HG03108 (cell line): ENCODE measurements at regions not wholly inside any gene's neighbourhood (a gene's known extent, or its start where the extent isn't known, plus 50 kb on each side); places are given as distances from the start of the nearest gene placed in this dataset.
A peak's percentile ranks its signal among the peaks of the same experiment; 100 is the strongest.

Experiments
- ATAC-seq: cut with Tn5 transposase; IDR thresholded peaks from one replicate; pipeline ENCODE4 v1.9.1; 2021; ENCODE audit warnings: moderate library complexity; ENCODE audit not compliant: unreplicated experiment

DNA sequence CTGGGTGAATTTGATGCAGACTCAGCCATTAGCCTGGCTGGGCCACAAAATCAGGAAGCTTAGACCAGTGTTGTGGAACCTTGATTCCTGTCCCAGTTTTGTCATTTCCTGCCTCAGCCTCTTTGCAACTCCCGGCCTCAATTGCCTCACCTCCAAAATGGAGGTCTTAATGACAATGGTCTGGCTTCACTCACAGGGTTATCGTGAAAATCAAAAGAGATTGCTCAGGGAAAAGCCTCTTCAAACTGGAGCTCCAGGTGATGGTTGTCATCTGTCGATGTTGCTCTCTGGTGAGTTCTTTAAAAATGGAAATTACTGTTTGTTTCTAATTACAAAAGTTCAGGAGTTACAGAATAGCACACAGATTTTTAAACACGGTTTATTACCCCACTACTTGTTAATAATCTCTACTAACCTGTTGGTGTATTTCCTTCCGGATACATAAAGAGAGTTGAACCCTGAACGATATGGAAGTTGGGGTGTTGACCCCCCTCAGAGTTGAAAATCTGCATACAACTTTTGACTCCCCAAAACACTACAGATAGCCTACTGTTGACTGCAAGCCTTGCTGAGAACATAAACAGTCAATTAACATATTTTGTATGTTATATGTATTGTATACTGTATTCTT lies 109.9 kb upstream of the CPEB4 start:
- no peak for ATAC-seq

DNA sequence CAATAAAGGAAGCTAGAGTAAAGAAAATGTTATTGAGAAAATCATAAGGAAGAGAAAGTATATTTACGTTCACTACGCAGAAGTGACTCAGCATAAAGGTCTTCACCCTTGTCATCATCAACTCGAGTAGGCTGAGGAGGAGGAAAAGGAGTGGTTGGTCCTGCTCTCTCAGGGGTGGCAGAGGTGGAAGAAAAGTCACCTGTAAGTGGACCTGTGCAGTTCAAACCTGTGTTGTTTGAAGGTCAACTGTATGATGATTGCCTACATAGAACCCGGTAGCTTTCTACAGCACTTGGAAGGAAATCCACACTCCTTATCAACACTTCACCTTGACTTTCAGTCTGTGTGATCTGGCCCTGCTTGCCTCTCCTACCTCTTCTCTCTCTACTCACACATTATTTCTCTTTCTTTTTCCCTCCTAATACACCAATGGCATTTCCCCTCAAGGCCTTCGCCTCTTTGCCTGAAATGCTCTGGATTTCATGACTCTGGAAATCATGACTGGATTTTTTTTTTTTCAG lies 109.3 kb upstream of the CPEB4 start:
- no peak for ATAC-seq

DNA sequence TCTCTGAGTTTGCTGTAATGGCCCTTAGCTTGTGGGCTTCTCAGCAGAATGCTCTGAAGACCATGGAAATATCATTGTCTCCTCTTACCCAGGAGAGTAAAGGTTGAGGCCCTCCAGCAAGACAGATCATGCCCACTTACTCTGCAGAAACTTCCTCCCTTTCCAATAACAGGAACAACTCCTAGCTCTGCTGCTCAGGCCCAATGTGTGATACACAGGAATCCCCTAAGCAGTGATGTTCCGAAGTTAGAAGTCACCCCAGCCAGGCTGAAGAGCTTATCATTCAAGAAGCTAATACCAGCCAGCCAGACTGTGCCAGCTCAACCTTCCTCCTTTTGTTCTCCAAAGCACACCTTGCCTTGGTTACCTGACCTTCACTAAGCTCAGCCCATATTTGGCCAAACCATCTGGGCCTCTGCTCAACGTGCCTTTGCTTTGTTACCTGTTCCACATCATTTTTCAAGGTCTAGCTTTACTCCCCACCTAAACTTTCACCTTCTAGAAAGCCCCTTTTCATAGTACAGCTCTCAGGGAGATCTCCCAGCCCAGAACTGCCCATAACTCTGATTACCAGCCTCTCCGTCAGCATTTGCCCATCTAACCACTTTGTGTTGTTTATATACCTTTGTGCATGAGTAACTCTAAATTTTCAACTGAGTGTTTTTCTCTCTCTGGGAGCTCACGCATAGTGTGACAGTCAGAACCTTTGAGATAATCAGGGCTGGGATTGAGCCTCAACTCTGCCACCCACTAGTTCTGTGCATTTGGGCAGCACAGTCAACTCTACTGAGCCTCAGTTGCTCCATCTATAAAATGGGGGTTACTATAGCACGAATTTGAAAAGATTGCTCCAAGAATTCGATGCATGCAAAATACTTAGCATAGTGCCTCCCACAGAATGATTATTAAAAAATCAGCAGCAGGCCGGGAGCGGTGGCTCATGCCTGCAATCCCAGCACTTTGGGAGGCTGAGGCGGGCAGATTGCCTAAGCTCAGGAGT lies 107.6 kb upstream of the CPEB4 start:
- ATAC-seq = no peak

DNA sequence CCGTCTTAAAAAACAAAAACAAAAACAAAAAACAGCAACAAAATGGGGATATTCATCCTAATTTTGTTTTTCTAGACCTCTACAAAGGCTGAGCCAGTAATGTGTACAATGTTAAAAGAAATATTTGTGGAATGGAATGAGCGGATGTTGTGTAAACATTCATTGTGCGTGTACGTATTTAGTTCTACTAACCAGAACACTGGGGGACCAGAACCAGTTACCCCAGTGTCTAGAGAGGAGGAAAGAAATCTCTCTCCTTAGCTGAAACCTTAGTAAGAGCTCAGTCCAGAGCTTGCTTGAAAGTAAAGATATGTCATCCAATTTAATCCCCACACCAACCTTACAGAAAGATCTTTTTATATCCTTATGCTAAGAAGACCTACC lies 106.7 kb upstream of the CPEB4 start:
- ATAC-seq = no peak

DNA sequence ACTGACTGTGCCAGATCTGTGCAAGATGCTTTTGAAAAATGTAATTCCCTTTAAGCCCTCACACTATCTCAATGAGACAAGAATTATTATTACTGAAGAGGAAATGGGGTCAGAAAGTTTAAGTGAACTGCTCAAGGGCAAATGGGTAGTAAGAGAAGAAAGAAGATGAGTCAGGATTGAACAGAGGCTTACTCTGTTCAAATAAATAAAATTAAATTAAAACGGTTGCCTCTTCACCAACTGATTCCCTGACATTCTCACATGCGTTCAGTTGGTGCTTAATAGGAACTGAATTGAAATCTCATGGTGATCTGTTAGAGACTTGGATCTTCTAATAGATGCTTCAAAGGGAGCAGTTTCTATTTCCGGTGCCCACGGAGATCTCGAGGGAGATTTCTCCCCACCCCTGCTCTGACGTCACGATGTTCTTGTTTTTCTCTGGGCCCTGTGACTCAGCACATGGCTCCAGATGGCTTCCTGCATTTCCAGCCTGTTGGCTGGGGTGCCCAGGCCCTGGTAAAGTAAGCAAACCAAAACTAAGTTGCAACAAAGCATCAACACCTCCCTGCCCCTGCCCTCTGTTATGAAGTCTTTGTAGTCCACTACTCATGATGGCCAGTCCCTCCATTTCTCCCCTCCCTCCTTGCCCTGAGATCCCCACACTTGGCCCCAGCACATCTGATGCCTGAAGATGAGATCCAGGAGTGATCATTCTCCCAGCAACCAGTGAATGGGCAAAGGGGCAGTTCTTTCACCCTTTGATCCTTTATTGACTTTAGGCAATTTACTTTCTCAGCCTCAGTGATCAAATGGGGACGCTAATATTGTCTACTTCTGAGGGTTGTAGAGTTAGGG lies 106.1 kb upstream of the CPEB4 start:
- no peak for ATAC-seq

DNA sequence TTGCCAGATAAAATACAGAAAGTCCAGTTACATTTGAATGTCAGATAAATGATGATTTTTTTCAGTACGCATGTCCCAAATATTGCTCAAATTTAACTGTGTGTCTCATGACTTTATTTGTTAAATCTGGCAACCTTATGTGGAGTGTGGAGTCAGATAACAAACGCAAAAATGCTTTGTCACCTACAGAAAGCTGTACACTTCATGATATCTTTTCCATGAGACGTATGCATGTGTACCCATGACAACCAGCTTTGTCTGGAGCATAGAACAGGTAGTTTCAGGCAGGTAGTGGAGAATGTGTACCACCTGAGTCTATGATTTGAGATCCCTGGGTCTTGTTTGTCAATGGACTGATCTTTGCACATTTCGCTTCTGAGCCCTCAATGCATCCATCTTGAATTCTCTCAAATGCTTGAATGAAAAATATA lies 105.5 kb upstream of the CPEB4 start:
- ATAC-seq = no peak

DNA sequence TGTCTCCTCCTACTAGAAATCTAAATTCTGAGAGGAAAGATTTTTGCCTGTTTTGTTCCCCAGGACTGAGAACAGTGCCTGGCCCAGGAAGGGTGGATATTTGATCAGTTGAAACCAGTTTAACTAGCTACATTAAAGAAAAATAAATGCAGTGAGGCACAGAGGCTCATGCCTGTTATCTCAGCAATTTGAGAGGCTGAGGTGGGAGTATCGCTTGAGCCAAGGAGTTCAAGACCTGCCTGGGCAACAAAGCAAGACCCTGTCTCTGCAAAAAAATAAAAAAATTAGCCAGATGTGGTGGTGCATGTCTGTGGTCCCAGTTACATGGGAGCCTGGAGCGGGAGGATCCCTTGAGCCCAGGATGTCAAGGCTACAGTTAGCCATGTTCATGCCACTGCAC lies 104.8 kb upstream of the CPEB4 start:
- no peak for ATAC-seq

DNA sequence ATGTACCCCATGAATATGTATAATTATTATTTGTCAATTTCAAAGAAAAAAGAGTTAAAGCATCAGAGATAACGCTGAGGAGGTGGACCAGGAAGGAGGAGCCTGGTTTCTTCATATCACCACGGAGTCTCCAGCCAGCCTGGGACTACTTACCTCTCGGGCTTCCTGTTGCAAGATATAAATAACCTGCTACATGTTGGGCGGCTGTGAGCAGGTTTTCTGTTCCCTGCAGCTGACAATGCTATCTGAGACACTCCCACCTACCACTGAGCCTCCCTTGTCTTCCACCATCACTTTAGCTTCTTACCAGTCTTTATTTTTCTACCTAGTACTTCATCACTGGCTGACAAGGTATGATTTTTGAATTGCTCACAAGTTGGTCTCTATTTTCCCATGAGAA lies 102.7 kb upstream of the CPEB4 start:
- ATAC-seq = peak; percentile 37

DNA sequence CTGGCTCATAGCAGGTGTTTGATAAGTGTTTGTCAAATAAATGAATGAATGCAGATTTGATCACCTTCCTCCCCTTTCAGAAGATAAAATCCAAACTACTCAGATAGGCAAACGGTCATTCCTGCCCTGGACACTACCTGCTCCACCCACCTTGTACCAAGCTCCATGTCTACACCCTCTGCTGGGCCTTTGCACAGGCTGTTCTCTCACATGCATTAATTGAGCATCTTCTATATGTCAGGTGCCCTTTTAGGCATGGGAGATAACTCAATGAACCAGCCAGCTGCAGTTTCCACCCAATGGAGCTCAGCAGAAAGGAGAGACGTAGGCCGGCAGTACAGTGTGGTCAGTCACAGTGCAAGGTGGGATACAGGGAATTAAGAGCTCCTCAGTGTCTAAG lies 102.3 kb upstream of the CPEB4 start:
- ATAC-seq = no peak

DNA sequence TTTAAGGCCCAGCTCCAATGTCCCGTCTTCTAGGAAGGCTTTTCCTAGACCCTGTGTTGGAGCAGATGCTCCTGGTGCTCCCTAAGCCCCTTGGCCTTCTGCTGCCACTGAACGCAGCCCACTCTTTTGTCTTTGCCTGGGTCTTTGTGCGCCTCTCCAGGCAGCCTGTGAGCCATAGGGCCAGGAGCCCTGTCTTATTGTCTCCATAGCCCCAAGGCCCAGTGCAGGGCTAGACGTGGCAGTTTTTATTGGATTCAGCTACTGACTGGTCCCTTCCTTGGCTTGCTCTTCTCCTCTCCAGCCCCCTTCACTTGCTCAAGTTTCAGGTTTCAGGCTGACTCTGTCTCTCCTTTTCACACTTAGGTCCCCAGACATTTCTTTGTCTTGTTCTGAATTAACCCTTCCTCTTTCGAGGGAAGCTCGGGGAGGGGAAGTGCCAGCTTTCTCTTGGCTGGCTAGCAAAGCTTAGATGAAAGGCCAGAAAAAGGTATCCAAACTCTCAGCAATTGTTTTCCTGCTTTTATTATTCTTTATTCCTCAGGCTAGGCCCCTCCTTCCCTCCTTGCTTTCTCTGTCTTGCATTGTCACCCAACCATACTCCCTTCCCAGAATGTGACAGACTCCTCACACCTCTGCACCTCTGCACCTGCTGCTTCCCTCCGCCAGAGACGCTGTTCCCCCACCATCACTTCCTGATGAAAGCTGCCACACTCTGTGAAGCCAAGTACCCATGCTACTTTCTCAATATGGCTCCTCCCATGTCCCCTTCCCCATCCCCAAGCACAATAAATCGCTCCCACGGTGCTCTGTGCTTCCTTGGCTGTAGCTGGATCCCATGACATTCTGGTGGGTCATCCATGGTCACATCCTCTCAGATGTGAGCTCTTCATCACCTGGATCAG lies 101.6 kb upstream of the CPEB4 start:
- ATAC-seq = peak; percentile 46

DNA sequence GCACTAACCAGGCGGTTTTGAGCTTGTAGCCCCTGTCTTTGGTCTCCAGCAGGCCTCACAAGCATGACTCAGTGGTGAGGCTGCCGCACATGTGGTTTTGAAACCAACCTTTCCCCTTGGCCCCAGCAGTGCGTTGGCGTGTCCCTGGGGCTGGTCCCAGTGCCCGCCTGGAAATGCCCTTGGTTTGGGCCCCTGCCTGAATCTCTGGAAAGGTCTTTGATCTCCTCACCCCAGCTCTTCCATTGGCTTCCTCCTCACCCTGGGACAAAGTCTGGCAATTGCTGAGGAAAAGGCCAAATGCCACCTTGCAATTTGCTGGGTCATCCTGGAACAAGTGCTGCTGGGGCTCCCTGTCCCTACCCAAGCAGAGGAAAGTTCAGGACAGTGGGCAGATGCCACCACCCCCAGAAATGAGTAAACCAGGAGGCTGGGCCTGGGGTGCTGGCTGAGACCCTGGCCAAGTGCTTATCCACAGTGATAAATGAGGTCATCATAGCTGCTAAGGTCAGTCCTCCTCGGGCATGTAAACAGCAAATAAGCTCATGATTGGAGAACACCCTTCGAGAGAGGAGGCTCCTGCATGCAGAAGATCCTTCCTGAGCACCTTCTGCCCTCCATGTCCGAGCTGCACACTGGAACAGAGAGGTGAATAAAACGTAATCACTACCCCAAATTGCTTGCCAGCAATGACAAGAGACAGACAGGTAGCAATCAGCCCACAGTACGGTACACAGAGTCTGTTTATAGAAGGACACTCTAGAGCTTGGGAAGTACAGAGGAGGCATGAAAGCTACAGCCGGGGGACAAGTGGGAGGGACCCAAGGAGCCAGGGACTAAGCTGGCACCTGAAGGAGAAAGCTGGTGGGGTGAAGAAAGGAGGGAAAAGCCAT lies 98.9 kb upstream of the CPEB4 start:
- ATAC-seq = no peak

DNA sequence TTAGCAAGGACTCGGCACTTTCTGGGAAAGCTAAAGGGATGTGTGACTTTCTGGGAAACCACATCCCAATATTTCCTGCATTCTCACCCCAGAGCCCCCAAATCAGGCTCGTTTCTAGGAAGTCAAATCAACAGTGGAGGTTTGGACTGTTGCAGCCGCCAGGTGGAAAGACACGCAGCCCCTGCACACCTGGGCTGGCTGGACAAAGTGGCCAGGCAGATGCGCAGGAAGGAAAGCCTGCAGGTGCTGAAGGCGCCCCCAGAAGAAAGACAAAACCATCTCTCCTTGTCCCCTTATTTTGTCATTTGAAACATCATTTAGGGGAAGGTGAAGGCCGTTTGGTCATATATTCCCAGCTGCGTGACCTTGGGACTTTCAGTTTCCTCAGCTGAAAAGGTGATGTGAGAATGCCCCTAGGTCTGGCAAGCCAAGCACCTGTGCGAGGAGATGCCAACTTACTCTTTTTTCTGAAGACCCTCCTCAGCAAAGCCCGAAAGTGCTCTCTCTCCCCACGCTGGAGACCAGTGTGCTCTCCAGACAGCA lies 97.9 kb upstream of the CPEB4 start:
- ATAC-seq = no peak

DNA sequence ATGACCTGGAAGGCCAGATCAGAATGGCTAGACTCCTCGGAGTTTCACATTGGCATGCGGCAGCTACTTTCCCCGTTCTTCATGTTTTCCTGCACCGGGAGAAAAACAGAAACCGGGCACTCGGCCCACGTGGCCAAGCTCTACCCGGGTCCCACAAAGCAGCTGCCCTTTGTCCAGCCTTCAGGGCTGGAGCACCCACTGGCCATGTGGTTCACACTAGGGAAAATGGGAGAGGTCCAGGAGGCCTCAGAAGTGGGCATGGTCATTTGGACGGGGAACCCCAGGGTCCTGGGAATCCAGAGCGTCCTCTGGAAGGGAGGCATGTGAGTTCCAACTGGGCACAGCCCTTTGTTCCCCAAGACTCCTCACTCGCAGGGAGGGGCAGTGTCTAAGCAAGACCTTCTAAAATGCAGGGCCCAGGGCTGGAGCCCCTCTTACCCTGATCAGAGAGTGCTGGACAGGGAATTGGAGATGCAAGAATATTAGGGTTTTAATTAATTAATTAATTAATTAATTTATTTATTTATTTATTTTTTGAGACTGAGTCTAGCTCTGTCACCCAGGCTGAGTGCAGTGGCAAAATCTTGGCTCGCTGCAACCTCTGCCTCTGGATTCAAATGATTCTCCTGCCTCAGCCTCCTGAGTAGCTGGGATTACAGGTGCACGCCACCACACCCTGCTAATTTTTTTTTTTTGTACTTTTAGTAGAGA lies 97.2 kb upstream of the CPEB4 start:
- ATAC-seq = no peak

DNA sequence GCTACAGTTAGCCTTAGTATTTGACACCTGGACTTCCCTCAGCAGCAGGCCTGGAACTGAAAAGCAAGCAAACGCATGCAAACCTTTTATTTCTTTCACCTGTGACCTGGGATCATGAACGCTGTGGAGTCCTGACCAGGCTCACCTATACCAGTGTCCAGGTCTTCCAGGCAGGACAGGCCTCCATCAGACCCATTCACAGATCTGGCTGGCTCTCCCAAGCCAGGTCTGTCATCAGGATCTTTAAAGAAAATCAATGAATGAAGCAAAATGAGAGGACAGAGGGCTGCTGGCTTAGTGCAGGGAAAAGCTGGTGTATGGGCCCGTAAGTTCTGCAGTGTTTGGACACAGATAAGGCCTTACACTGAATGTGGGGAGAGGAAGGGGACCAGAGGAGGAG lies 96.3 kb upstream of the CPEB4 start:
- no peak for ATAC-seq

DNA sequence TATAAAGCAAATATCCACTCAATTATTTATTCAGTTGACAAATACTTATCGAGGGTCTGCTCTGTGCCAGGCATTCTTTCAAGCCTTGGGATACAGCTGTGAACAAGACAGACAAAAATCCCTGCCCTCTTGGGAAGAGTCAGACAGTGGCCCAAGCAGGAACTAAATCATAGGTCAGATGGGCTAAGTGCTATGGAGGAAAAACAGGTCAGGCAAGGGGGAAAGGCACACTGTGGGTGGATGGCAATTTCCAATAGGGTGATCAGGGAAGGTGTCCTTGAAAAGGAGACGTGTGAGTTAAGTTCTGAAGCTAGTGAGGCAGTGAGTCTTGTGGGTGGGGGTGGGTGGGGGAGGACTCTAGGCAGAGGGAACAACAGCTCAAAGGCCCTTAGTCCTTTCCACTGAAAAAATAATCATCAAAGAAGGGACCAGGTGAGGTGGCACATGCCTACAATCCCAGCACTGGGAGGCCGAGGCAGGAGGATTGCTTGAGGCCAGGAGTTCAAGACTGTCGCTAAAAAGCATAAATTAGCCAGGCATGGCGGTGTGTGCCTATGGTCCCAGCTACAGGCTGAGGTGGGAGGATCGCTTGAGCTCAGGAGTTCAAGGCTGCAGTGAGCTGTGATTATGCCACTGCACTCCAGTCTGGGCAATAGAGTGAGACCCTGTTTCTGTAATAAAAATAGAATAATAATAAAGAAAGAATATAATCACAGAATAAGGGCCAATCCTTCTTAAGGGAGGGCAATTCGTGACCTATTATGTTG lies 95.2 kb upstream of the CPEB4 start:
- no peak for ATAC-seq

DNA sequence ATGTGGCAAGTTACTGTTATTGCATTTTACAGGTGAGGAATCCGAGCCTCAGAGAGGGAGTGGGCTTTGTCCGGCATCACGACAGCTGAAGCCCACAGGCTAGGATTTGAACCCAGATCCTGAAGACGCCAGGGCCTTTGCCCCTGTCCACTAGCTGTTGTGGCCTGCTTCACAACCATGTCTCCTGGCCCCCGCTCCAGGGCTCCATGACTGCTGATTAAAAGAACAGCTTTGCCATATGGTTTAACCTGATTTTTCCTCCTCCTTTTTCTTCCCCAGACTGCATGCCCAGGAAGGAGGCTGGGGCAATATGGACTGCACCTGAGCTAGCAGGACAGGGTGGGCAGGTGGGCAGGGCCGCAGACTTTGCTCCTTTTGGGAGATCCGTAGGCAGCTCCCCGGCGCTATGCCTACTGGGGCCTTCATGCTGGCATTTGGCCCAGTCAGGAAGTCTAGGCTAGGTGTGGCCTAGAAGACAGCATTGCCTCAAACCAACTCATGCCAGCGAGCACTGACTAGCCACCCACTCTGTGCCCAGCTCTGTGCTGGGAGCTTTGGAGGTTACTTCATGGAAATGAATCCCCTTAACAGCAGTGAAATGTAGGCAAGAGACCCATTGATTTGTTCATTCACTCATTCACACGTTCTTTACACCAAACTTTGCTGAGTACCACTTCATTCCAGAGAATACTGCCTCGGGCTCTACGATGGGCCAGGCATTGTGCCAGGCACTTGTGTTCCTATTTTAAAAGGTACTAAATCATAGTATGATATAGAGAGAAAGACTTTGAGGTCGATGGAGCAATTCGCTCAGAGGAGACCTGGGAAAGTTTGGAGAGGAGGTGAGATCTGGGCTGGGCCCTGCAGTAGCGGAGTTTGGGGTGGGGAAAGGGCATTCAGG lies 94.3 kb upstream of the CPEB4 start:
- no peak for ATAC-seq
